ENCODE measurements at regions not wholly inside any gene's neighbourhood (a gene's known extent, or its start where the extent isn't known, plus 50 kb on each side); places are given as distances from the start of the nearest gene placed in this dataset.
"Not testable (repeated sequence)": the region's sequence is repeated elsewhere in the genome, so short reads cannot be mapped to it uniquely, and the experiment has no call there.

GRCh38 chr1:102365071-102365470 lies 368.3 kb upstream of the OLFM3 start:
- Mint-ChIP-seq H3K36me3 (no peaks in the 10 kb centered on the region), H3K9me3 (peaks cover 18% of the 10 kb centered on the region), H3K4me3 (no peak overlapping the region), H3K4me1 (no peaks in the 10 kb centered on the region), H3K27ac (no peak overlapping the region)
- no peak for DNase-seq (ENCODE audit: low spot score in 2 of 2)
- ATAC-seq, result no peak

- no peaks in the 10 kb centered on the region for H3K4me1 Mint-ChIP-seq
- no peaks in the 10 kb centered on the region for H3K9me3 Mint-ChIP-seq
- no peak overlapping the region for H3K4me3 Mint-ChIP-seq
- H3K36me3 Mint-ChIP-seq, result no peaks in the 10 kb centered on the region
- DNase-seq (ENCODE audit: low spot score in 2 of 2), result no peak
- ATAC-seq, result no peak
- no peak overlapping the region for H3K27ac Mint-ChIP-seq
Observed at GRCh38 chr1:102336602-102337001, 339.9 kb upstream of the OLFM3 start.

- no peak for ATAC-seq
- H3K4me3 Mint-ChIP-seq, result no peak overlapping the region
- no peaks in the 10 kb centered on the region for H3K4me1 Mint-ChIP-seq
- DNase-seq (ENCODE audit: low spot score in 2 of 2), result no peak
- H3K9me3 Mint-ChIP-seq, result peaks cover 10% of the 10 kb centered on the region
- no peaks in the 10 kb centered on the region for H3K36me3 Mint-ChIP-seq
- no peak overlapping the region for H3K27ac Mint-ChIP-seq
Observed at GRCh38 chr1:102318104-102318806, 321.5 kb upstream of the OLFM3 start.

- DNase-seq (ENCODE audit: low spot score in 2 of 2), result no peak
- no peaks in the 10 kb centered on the region for H3K4me1 Mint-ChIP-seq
- no peak for ATAC-seq
- H3K4me3 Mint-ChIP-seq, result no peak overlapping the region
- no peaks in the 10 kb centered on the region for H3K36me3 Mint-ChIP-seq
- H3K27ac Mint-ChIP-seq, result no peak overlapping the region
- peaks cover 10% of the 10 kb centered on the region for H3K9me3 Mint-ChIP-seq
Observed at GRCh38 chr1:102315096-102315495, 318.4 kb upstream of the OLFM3 start.

- no peaks in the 10 kb centered on the region for H3K4me1 Mint-ChIP-seq
- DNase-seq (ENCODE audit: low spot score in 2 of 2) (no peak), ATAC-seq (no peak)
- no peak overlapping the region for H3K4me3 Mint-ChIP-seq
- peaks cover 24% of the 10 kb centered on the region for H3K9me3 Mint-ChIP-seq
- H3K27ac Mint-ChIP-seq, result no peak overlapping the region
- no peaks in the 10 kb centered on the region for H3K36me3 Mint-ChIP-seq
Observed at GRCh38 chr1:102296116-102296515, 299.4 kb upstream of the OLFM3 start.

- DNase-seq (ENCODE audit: low spot score in 2 of 2) (no peak), ATAC-seq (no peak)
- no peaks in the 10 kb centered on the region for H3K4me1 Mint-ChIP-seq
- no peak overlapping the region for H3K4me3 Mint-ChIP-seq
- no peaks in the 10 kb centered on the region for H3K36me3 Mint-ChIP-seq
- H3K27ac Mint-ChIP-seq, result no peak overlapping the region
- peaks cover 25% of the 10 kb centered on the region for H3K9me3 Mint-ChIP-seq
Observed at GRCh38 chr1:102282955-102283354, 286.2 kb upstream of the OLFM3 start.

GRCh38 chr1:102262994-102263393 lies 266.3 kb upstream of the OLFM3 start:
- Mint-ChIP-seq H3K36me3 (no peaks in the 10 kb centered on the region), H3K4me1 (no peaks in the 10 kb centered on the region), H3K9me3 (peaks cover 11% of the 10 kb centered on the region), H3K27ac (no peak overlapping the region), H3K4me3 (no peak overlapping the region)
- no peak for DNase-seq (ENCODE audit: low spot score in 2 of 2)
- ATAC-seq, result no peak

GRCh38 chr1:102252731-102253505 lies 256.2 kb upstream of the OLFM3 start:
- no peaks in the 10 kb centered on the region for H3K4me1 Mint-ChIP-seq
- no peak overlapping the region for H3K4me3 Mint-ChIP-seq
- no peak overlapping the region for H3K27ac Mint-ChIP-seq
- H3K9me3 Mint-ChIP-seq, result peaks cover 9% of the 10 kb centered on the region
- no peak for DNase-seq (ENCODE audit: low spot score in 2 of 2)
- no peak for ATAC-seq
- no peaks in the 10 kb centered on the region for H3K36me3 Mint-ChIP-seq

GRCh38 chr1:102241431-102242338 lies 245.0 kb upstream of the OLFM3 start:
- Mint-ChIP-seq H3K27ac (no peak overlapping the region), H3K9me3 (peaks cover 12% of the 10 kb centered on the region), H3K36me3 (no peaks in the 10 kb centered on the region), H3K4me1 (no peaks in the 10 kb centered on the region), H3K4me3 (no peak overlapping the region)
- DNase-seq (ENCODE audit: low spot score in 2 of 2), result no peak
- no peak for ATAC-seq

- Mint-ChIP-seq H3K4me1 (no peaks in the 10 kb centered on the region), H3K4me3 (no peak overlapping the region), H3K27ac (no peak overlapping the region), H3K36me3 (no peaks in the 10 kb centered on the region), H3K9me3 (peaks cover 15% of the 10 kb centered on the region)
- ATAC-seq (no peak), DNase-seq (ENCODE audit: low spot score in 2 of 2) (no peak)
Observed at GRCh38 chr1:102239247-102239646, 242.5 kb upstream of the OLFM3 start.

- peak; percentile 26 for ATAC-seq
- H3K36me3 Mint-ChIP-seq, result no peaks in the 10 kb centered on the region
- no peak overlapping the region for H3K4me3 Mint-ChIP-seq
- peaks cover 8% of the 10 kb centered on the region for H3K9me3 Mint-ChIP-seq
- no peak for DNase-seq (ENCODE audit: low spot score in 2 of 2)
- H3K4me1 Mint-ChIP-seq, result no peaks in the 10 kb centered on the region
- no peak overlapping the region for H3K27ac Mint-ChIP-seq
Observed at GRCh38 chr1:102234753-102235359, 238.1 kb upstream of the OLFM3 start.

GRCh38 chr1:102219463-102219862 lies 222.7 kb upstream of the OLFM3 start:
- no peak overlapping the region for H3K4me3 Mint-ChIP-seq
- no peaks in the 10 kb centered on the region for H3K36me3 Mint-ChIP-seq
- no peaks in the 10 kb centered on the region for H3K4me1 Mint-ChIP-seq
- no peak for DNase-seq (ENCODE audit: low spot score in 2 of 2)
- peaks cover 12% of the 10 kb centered on the region for H3K9me3 Mint-ChIP-seq
- no peak overlapping the region for H3K27ac Mint-ChIP-seq
- no peak for ATAC-seq

- not testable (repeated sequence) for H3K4me1 Mint-ChIP-seq; H3K4me3 Mint-ChIP-seq; H3K27ac Mint-ChIP-seq; H3K36me3 Mint-ChIP-seq; DNase-seq (ENCODE audit: low spot score in 2 of 2); ATAC-seq
- peaks cover 17% of the 10 kb centered on the region for H3K9me3 Mint-ChIP-seq
Observed at GRCh38 chr1:102210891-102211290, 214.2 kb upstream of the OLFM3 start.

- Mint-ChIP-seq H3K4me1 (no peaks in the 10 kb centered on the region), H3K9me3 (peaks cover 3% of the 10 kb centered on the region), H3K36me3 (no peaks in the 10 kb centered on the region), H3K27ac (no peak overlapping the region), H3K4me3 (no peak overlapping the region)
- ATAC-seq (no peak), DNase-seq (ENCODE audit: low spot score in 2 of 2) (no peak)
Observed at GRCh38 chr1:102191723-102192122, 195.0 kb upstream of the OLFM3 start.

GRCh38 chr1:102190429-102190828 lies 193.7 kb upstream of the OLFM3 start:
- no peak for ATAC-seq
- Mint-ChIP-seq H3K4me1 (no peaks in the 10 kb centered on the region), H3K27ac (no peak overlapping the region), H3K36me3 (no peaks in the 10 kb centered on the region), H3K9me3 (peaks cover 3% of the 10 kb centered on the region), H3K4me3 (no peak overlapping the region)
- DNase-seq (ENCODE audit: low spot score in 2 of 2), result no peak

Measured in stimulated activated effector memory CD8-positive, alpha-beta T cell treated with anti-CD3 and anti-CD28 coated beads, Interleukin-12 subunit alpha, Interleukin-12 subunit beta, amount 100 ng/mL, for 72 hours (primary cell).